ENCODE measurements at regions not wholly inside any gene's neighbourhood (a gene's known extent, or its start where the extent isn't known, plus 50 kb on each side); places are given as distances from the start of the nearest gene placed in this dataset.

GRCh38 chr10:105675333-105675732, 1034.2 kb downstream of the SORCS3 start:
- FAIRE-seq, result no peak
- Histone ChIP-seq H3K27me3 (no peaks in the 10 kb centered on the region), H3K4me3 (no peak overlapping the region), H3K9me3 (no peaks in the 10 kb centered on the region), H3K36me3 (no peaks in the 10 kb centered on the region), H3K27ac (no peak overlapping the region), H3K4me1 (no peaks in the 10 kb centered on the region)
- ATAC-seq, result no peak
- no peak for DNase-seq
- no peak for TF ChIP-seq CTCF (IDR thresholded peaks at IDR 0.05)
- 91 to 92% methylated on average over 1 of the region's 1 CpG for WGBS, 2 donors
- intact Hi-C loops (cut with DNase I), result no loop called here

GRCh38 chr10:105674448-105674847, 1033.4 kb downstream of the SORCS3 start:
- Histone ChIP-seq H3K9me3 (no peaks in the 10 kb centered on the region), H3K27me3 (no peaks in the 10 kb centered on the region), H3K27ac (no peak overlapping the region), H3K4me3 (no peak overlapping the region), H3K4me1 (no peaks in the 10 kb centered on the region), H3K36me3 (no peaks in the 10 kb centered on the region)
- ATAC-seq, result no peak
- no peak for DNase-seq
- no peak for TF ChIP-seq CTCF (IDR thresholded peaks at IDR 0.05)
- intact Hi-C loops (cut with DNase I), result no loop called here
- 77 to 79% methylated on average over 5 of the region's 5 CpGs for WGBS, 2 donors
- no peak for FAIRE-seq

GRCh38 chr10:105658696-105659095, 1017.6 kb downstream of the SORCS3 start:
- DNase-seq, result no peak
- H3K27me3 ChIP-seq, result no peaks in the 10 kb centered on the region
- no peak overlapping the region for H3K4me3 ChIP-seq
- FAIRE-seq, result no peak
- H3K36me3 ChIP-seq, result no peaks in the 10 kb centered on the region
- no peaks in the 10 kb centered on the region for H3K4me1 ChIP-seq
- ATAC-seq, result no peak
- TF ChIP-seq CTCF (IDR thresholded peaks at IDR 0.05), result no peak
- no peak overlapping the region for H3K27ac ChIP-seq
- intact Hi-C loops (cut with DNase I), result no loop called here
- WGBS, 2 donors, result 59 to 62% methylated on average over 4 of the region's 4 CpGs
- H3K9me3 ChIP-seq, result no peaks in the 10 kb centered on the region

- no peaks in the 10 kb centered on the region for H3K4me1 ChIP-seq
- TF ChIP-seq CTCF (IDR thresholded peaks at IDR 0.05), result no peak
- H3K36me3 ChIP-seq, result no peaks in the 10 kb centered on the region
- H3K9me3 ChIP-seq, result no peaks in the 10 kb centered on the region
- H3K27me3 ChIP-seq, result no peaks in the 10 kb centered on the region
- FAIRE-seq (no peak), ATAC-seq (no peak), DNase-seq (no peak)
- H3K4me3 ChIP-seq, result no peak overlapping the region
- no peak overlapping the region for H3K27ac ChIP-seq
- intact Hi-C loops (cut with DNase I), result no loop called here
Measured at GRCh38 chr10:105656856-105657255, 1015.8 kb downstream of the SORCS3 start.

- no peak for TF ChIP-seq CTCF (IDR thresholded peaks at IDR 0.05)
- ATAC-seq, result no peak
- Histone ChIP-seq H3K27me3 (no peaks in the 10 kb centered on the region), H3K4me3 (no peak overlapping the region), H3K27ac (no peak overlapping the region), H3K4me1 (peaks cover 0 to under 1% (median 0%) of the 10 kb centered on the region in 3 donors), H3K36me3 (no peaks in the 10 kb centered on the region), H3K9me3 (no peaks in the 10 kb centered on the region)
- WGBS, 2 donors, result 81 to 92% methylated on average over 3 of the region's 3 CpGs
- intact Hi-C loops (cut with DNase I), result no loop called here
- FAIRE-seq, result no peak
- no peak for DNase-seq
Measured at GRCh38 chr10:105650306-105650705, 1009.2 kb downstream of the SORCS3 start.
